Gastrocnemius medialis (tissue), 4 donors: ENCODE measurements at regions not wholly inside any gene's neighbourhood (a gene's known extent, or its start where the extent isn't known, plus 50 kb on each side); places are given as distances from the start of the nearest gene placed in this dataset.

Experiments used
- ATAC-seq, 2 donors: fragments of 150-250 bp; one replicate each; pipeline ENCODE4 v1.9.1; 2016
- DNase-seq, 2 donors: peaks; one replicate each; pipeline ENCODE4 v3.0.0-alpha.2; 2019
- H3K27ac ChIP-seq, 4 donors: fragments of 200-600 bp; sonication (generic); 1 replicate in 1 of 4; 2 replicates in 3 of 4; pipeline ENCODE4 v1.5.1; 2016 to 2018; ENCODE audit warnings: mild to moderate bottlenecking in 2 of 4, moderate library complexity in 1 of 4
- H3K27me3 ChIP-seq, 3 donors: fragments of 200-600 bp; sonication (generic) in 2 of 3; 1 replicate in 1 of 3; 2 replicates in 2 of 3; pipeline versions ENCODE4 v1.5.1 to v1.6.0; 2016 to 2019; ENCODE audit warnings: mild to moderate bottlenecking in 1 of 3, moderate library complexity in 1 of 3
- H3K36me3 ChIP-seq, 2 donors: fragments of 200-600 bp; sonication (generic) in 1 of 2; one replicate each; pipeline ENCODE4 v1.5.1; 2017 to 2018
- H3K4me1 ChIP-seq, 2 donors: fragments of 200-600 bp; sonication (generic) in 1 of 2; one replicate each; pipeline ENCODE4 v1.5.1; 2016 to 2017; ENCODE audit warnings: mild to moderate bottlenecking in 2 of 2
- H3K4me3 ChIP-seq, 4 donors: fragments of 200-600 bp; sonication (generic) in 3 of 4; 1 replicate in 1 of 4; 2 replicates in 3 of 4; pipeline ENCODE4 v1.5.1; 2016 to 2019; ENCODE audit warnings: mild to moderate bottlenecking in 2 of 4
- H3K9me3 ChIP-seq, 3 donors: fragments of 200-600 bp; sonication (generic) in 2 of 3; 1 replicate in 1 of 3; 2 replicates in 2 of 3; pipeline ENCODE4 v1.5.1; 2016 to 2019
- CTCF ChIP-seq, 5 experiments: fragments of 450-650 bp in 3 of 5; fragments of 200-600 bp in 2 of 5; sonication (generic) in 2 of 5; IDR thresholded peaks in 4 of 5; conservative IDR thresholded peaks in 1 of 5; 1 replicate in 4 of 5; 2 replicates in 1 of 5; pipeline ENCODE4 v1.5.1; 2016 to 2019; ENCODE audit warnings: antibody characterized with exemption in 5 of 5, mild to moderate bottlenecking in 3 of 5, moderate library complexity in 3 of 5
- POLR2A ChIP-seq, 2 donors: fragments of 450-650 bp; IDR thresholded peaks; one replicate each; pipeline ENCODE4 v1.6.1; 2017; ENCODE audit warnings: antibody characterized with exemption in 2 of 2, mild to moderate bottlenecking in 2 of 2, moderate library complexity in 2 of 2
- in situ Hi-C, 4 donors: fragments of 200-750 bp; cut with MboI; loops; one replicate each; pipeline versions ENCODE4 v1.15.0 to v1.8.0; 2017; ENCODE audit warnings: low sequenced_read_pairs in 4 of 4
- intact Hi-C: fragments of 100-400 bp; cut with DNase I; formaldehyde crosslinking; loops from one replicate; pipeline ENCODE4 v1.15.1; 2023; ENCODE audit warnings: low total_unique reads

GRCh38 chr13:107231944-107232343 is 664.0 kb upstream of the ARGLU1 start:
- no peak for ATAC-seq
- Histone ChIP-seq H3K9me3 (no peaks in the 10 kb centered on the region), H3K4me1 (no peaks in the 10 kb centered on the region), H3K4me3 (no peak overlapping the region), H3K27ac (no peak overlapping the region), H3K27me3 (no peaks in the 10 kb centered on the region), H3K36me3 (no peaks in the 10 kb centered on the region)
- DNase-seq: no peak
- intact Hi-C loops (no loop called here), in situ Hi-C loops (no loop called here)
- TF ChIP-seq POLR2A (IDR thresholded peaks at IDR 0.05): no peak
- TF ChIP-seq CTCF (IDR thresholded peaks at IDR 0.05 in 4 of 5, conservative IDR thresholded peaks at IDR 0.05 in 1 of 5): no peak

DNA sequence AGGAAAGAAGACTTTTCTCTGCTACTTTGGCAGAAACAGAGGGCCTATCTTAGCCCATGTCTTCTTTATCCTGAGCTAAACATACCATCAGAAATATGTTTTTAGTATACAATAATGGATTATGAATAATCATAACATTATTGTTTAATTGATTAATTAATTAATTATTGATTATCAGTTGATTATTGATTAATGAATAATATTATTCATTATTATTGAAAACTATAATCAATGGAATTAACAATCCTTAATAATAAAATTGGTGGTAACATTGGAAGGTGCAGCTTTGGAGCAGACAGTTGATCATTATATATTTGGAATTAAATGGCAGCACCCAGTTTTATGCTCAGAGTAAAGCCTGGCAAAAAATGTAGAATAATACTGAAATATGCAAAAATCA is 655.9 kb upstream of the ARGLU1 start:
- Histone ChIP-seq H3K9me3 (no peaks in the 10 kb centered on the region), H3K27ac (no peak overlapping the region), H3K4me3 (no peak overlapping the region), H3K4me1 (no peaks in the 10 kb centered on the region), H3K36me3 (no peaks in the 10 kb centered on the region), H3K27me3 (no peaks in the 10 kb centered on the region)
- DNase-seq (no peak), ATAC-seq (no peak)
- intact Hi-C loops (no loop called here), in situ Hi-C loops (loop anchor here in 2 of 4 donors (25.0 kb wide), 2 partner anchors 438 to 938 kb away; no protein-coding TSS in a partner anchor)
- TF ChIP-seq CTCF (IDR thresholded peaks at IDR 0.05 in 4 of 5, conservative IDR thresholded peaks at IDR 0.05 in 1 of 5) (no peak), POLR2A (IDR thresholded peaks at IDR 0.05) (no peak)

DNA sequence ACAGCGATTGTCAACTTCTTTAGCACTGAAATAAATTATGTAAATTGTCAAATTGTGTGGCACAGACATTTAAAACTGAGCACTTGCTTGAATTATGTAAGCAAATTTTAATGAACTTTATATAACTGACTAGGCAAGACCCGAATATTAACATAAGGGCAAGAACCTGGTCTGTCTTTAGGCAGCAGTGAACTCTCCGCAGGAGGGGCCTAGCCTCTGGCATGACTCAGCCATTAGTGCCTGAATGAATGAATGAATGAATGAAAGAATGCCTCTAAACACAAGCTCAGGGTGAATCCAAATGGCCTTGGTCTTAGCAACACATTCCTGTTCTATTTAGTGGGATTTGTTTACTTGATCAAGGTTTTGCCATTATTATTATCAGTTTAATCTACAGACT is 654.7 kb upstream of the ARGLU1 start:
- Histone ChIP-seq H3K9me3 (no peaks in the 10 kb centered on the region), H3K27me3 (no peaks in the 10 kb centered on the region), H3K4me3 (no peak overlapping the region), H3K36me3 (no peaks in the 10 kb centered on the region), H3K27ac (no peak overlapping the region), H3K4me1 (no peaks in the 10 kb centered on the region)
- intact Hi-C loops: no loop called here
- in situ Hi-C loops: loop anchor here in 2 of 4 donors (25.0 kb wide), 2 partner anchors 440 to 940 kb away; no protein-coding TSS in a partner anchor
- TF ChIP-seq POLR2A (IDR thresholded peaks at IDR 0.05) (no peak), CTCF (IDR thresholded peaks at IDR 0.05 in 4 of 5, conservative IDR thresholded peaks at IDR 0.05 in 1 of 5) (no peak)
- ATAC-seq: no peak
- no peak for DNase-seq

GRCh38 chr13:107220245-107220644 is 652.3 kb upstream of the ARGLU1 start:
- Histone ChIP-seq H3K4me3 (no peak overlapping the region), H3K27me3 (no peaks in the 10 kb centered on the region), H3K36me3 (no peaks in the 10 kb centered on the region), H3K4me1 (no peaks in the 10 kb centered on the region), H3K9me3 (no peaks in the 10 kb centered on the region), H3K27ac (no peak overlapping the region)
- DNase-seq (no peak), ATAC-seq (no peak)
- TF ChIP-seq POLR2A (IDR thresholded peaks at IDR 0.05): no peak
- TF ChIP-seq CTCF (IDR thresholded peaks at IDR 0.05 in 4 of 5, conservative IDR thresholded peaks at IDR 0.05 in 1 of 5): no peak
- intact Hi-C loops (no loop called here), in situ Hi-C loops (loop anchor here in 2 of 4 donors (25.0 kb wide), 2 partner anchors 442 to 942 kb away; no protein-coding TSS in a partner anchor)

- in situ Hi-C loops (loop anchor here (10.0 to 25.0 kb wide), 4 partner anchors 438 to 945 kb away; no protein-coding TSS in a partner anchor), intact Hi-C loops (loop anchor here (10.0 kb wide), 1 partner anchor 438 kb away; no protein-coding TSS in a partner anchor)
- no peak for ATAC-seq
Observed at GRCh38 chr13:107217251-107217650, 649.3 kb upstream of the ARGLU1 start.

More at GRCh38 chr13:107217251-107217650, 649.3 kb upstream of the ARGLU1 start:
- Histone ChIP-seq H3K27me3 (no peaks in the 10 kb centered on the region), H3K36me3 (no peaks in the 10 kb centered on the region), H3K4me3 (no peak overlapping the region), H3K9me3 (no peaks in the 10 kb centered on the region), H3K4me1 (no peaks in the 10 kb centered on the region), H3K27ac (no peak overlapping the region)
- DNase-seq: no peak
- no peak for TF ChIP-seq CTCF (IDR thresholded peaks at IDR 0.05 in 4 of 5, conservative IDR thresholded peaks at IDR 0.05 in 1 of 5)
